Parathyroid adenoma (tissue), 2 donors: ENCODE measurements at regions not wholly inside any gene's neighbourhood (a gene's known extent, or its start where the extent isn't known, plus 50 kb on each side); places are given as distances from the start of the nearest gene placed in this dataset.

ENCODE experiments used
- H2AFZ ChIP-seq: fragments of 300-600 bp; sonication (generic); one replicate; pipeline ENCODE4 v1.7.0; 2017; ENCODE audit warnings: antibody characterized with exemption, mild to moderate bottlenecking
- H3K27ac ChIP-seq: fragments of 300-600 bp; sonication (generic); one replicate; pipeline ENCODE4 v1.7.0; 2017
- H3K27me3 ChIP-seq: fragments of 300-600 bp; sonication (generic); one replicate; pipeline ENCODE4 v1.7.0; 2017; ENCODE audit warnings: low read length; ENCODE audit not compliant: control insufficient read depth, insufficient read depth
- H3K36me3 ChIP-seq: fragments of 300-600 bp; sonication (generic); one replicate; pipeline ENCODE4 v1.7.0; 2017; ENCODE audit warnings: low read length; ENCODE audit not compliant: control insufficient read depth, insufficient read depth
- H3K4me1 ChIP-seq: fragments of 300-600 bp; sonication (generic); one replicate; pipeline ENCODE4 v1.7.0; 2017; ENCODE audit warnings: control low read depth
- H3K4me2 ChIP-seq: fragments of 300-600 bp; sonication (generic); one replicate; pipeline ENCODE4 v1.7.0; 2017; ENCODE audit warnings: low read length
- H3K4me3 ChIP-seq: fragments of 300-600 bp; sonication (generic); one replicate; pipeline ENCODE4 v1.7.0; 2017; ENCODE audit warnings: low read depth, low read length
- H3K79me2 ChIP-seq: fragments of 300-600 bp; sonication (generic); one replicate; pipeline ENCODE4 v1.7.0; 2017; ENCODE audit warnings: control low read depth
- H3K9ac ChIP-seq: fragments of 300-600 bp; sonication (generic); one replicate; pipeline ENCODE4 v1.7.0; 2017; ENCODE audit warnings: mild to moderate bottlenecking
- H3K9me3 ChIP-seq: fragments of 300-600 bp; sonication (generic); one replicate; pipeline ENCODE4 v1.7.0; 2017; ENCODE audit warnings: low read length; ENCODE audit not compliant: control insufficient read depth
- TF ChIP-seq, protein P1 (sequence below): fragments of 300-600 bp; sonication (generic); IDR thresholded peaks from one replicate; pipeline ENCODE4 v1.7.0; 2017; ENCODE audit warnings: antibody characterized with exemption, mild to moderate bottlenecking
- donor health status: primary hyperparathyroidism.

DNA sequence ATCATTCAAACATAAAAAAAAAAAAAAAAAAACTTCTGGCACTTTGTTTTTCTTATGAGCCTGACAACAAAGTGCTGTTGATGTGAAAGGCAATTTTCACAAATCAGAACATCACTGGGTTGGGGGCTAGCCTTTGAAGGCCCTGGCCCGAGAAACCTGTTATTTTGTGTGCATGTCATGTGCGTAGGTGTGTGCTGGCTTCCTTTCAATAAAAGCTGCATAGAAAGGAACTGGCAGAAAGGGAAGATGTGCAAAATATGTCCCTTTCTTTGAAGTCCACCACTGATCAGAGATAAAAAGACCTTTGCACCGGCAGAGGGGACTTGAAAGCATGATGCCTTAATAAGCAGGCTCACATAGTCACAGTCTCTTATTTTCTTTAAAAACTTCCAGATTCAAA lies 170.8 kb upstream of the RASGEF1B start:
- no peaks in the 10 kb centered on the region for H3K27me3 ChIP-seq
- no peak overlapping the region for H3K9ac ChIP-seq
- no peaks in the 10 kb centered on the region for H3K79me2 ChIP-seq
- no peaks in the 10 kb centered on the region for H3K9me3 ChIP-seq
- no peak overlapping the region for H3K4me3 ChIP-seq
- TF ChIP-seq, protein P1, sequence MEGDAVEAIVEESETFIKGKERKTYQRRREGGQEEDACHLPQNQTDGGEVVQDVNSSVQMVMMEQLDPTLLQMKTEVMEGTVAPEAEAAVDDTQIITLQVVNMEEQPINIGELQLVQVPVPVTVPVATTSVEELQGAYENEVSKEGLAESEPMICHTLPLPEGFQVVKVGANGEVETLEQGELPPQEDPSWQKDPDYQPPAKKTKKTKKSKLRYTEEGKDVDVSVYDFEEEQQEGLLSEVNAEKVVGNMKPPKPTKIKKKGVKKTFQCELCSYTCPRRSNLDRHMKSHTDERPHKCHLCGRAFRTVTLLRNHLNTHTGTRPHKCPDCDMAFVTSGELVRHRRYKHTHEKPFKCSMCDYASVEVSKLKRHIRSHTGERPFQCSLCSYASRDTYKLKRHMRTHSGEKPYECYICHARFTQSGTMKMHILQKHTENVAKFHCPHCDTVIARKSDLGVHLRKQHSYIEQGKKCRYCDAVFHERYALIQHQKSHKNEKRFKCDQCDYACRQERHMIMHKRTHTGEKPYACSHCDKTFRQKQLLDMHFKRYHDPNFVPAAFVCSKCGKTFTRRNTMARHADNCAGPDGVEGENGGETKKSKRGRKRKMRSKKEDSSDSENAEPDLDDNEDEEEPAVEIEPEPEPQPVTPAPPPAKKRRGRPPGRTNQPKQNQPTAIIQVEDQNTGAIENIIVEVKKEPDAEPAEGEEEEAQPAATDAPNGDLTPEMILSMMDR = no peak
- H2AFZ ChIP-seq = no peak overlapping the region
- H3K27ac ChIP-seq = no peak overlapping the region
- no peaks in the 10 kb centered on the region for H3K4me1 ChIP-seq
- no peak overlapping the region for H3K4me2 ChIP-seq
- no peaks in the 10 kb centered on the region for H3K36me3 ChIP-seq

DNA sequence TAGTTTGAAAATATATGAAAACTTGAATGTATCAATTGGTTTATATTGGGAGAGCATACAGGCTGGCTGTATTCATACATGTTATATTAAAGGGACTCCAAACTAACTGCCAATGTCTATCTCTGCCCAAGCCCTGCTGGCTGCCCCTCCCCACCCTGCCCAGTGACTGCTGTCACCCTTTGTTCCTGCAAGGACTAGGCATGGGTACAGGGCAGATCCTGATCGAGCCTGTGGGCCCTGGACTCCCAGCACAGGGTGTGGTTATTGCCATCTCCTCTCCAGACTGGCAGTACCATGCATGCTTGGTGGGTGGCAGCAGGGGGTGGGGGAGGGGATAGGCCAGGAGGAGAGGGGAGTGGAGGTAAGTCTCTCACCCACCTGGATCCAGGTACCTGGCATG lies 167.5 kb upstream of the RASGEF1B start:
- no peaks in the 10 kb centered on the region for H3K79me2 ChIP-seq
- H3K36me3 ChIP-seq = no peaks in the 10 kb centered on the region
- TF ChIP-seq, protein P1 = no peak
- H2AFZ ChIP-seq = no peak overlapping the region
- H3K9me3 ChIP-seq = no peaks in the 10 kb centered on the region
- H3K27me3 ChIP-seq = no peaks in the 10 kb centered on the region
- no peak overlapping the region for H3K4me2 ChIP-seq
- no peak overlapping the region for H3K4me3 ChIP-seq
- no peak overlapping the region for H3K27ac ChIP-seq
- H3K4me1 ChIP-seq = no peaks in the 10 kb centered on the region
- no peak overlapping the region for H3K9ac ChIP-seq

DNA sequence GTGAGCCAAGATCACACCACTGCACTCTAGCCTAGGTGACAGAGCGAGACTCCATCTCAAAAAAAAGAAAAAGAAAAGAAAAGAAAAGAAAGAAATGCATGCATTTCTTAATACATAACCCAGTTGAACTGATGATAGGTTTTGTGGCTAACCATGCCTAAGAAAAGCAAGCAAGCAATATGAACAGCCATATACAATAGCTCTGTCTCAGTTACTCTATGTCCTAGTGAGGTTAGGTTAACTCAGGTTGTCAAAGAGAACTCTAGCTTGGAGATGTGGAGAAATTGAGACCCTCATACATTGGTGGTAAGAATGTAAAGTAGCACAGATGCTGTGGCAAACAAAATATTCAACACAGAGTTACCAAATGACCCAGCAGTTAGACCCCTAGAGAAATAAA lies 167.0 kb upstream of the RASGEF1B start:
- Histone ChIP-seq H3K79me2 (no peaks in the 10 kb centered on the region), H3K36me3 (no peaks in the 10 kb centered on the region), H3K27me3 (no peaks in the 10 kb centered on the region), H3K9ac (no peak overlapping the region), H3K4me1 (no peaks in the 10 kb centered on the region), H3K4me3 (no peak overlapping the region), H3K4me2 (no peak overlapping the region), H2AFZ (no peak overlapping the region), H3K9me3 (no peaks in the 10 kb centered on the region), H3K27ac (no peak overlapping the region)
- TF ChIP-seq, protein P1 = no peak

DNA sequence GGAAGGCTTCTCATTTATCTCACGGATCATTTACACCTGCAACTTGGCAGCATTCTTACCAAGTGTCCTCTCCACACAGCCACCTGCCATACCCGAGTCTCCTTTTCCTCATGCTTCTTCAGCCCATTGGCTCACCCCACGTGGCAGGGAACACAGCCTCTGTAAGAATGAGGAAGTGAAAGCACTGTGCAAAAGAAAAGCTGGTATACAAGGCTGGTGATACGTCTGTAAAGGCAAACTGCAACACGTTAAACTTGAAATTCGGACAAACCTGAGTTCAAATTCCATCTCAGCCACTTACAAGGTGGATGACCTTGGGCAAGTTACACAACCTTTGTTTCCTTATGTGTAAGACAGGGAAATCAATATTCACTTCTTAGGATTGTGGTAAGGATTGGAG lies 164.0 kb upstream of the RASGEF1B start:
- Histone ChIP-seq H3K36me3 (no peaks in the 10 kb centered on the region), H3K4me3 (no peak overlapping the region), H3K79me2 (no peaks in the 10 kb centered on the region), H2AFZ (peak overlapping the region; percentile 28), H3K9ac (no peak overlapping the region), H3K9me3 (no peaks in the 10 kb centered on the region), H3K4me2 (peak overlapping the region; percentile 20), H3K27ac (no peak overlapping the region), H3K4me1 (no peaks in the 10 kb centered on the region), H3K27me3 (no peaks in the 10 kb centered on the region)
- TF ChIP-seq, protein P1 = no peak

DNA sequence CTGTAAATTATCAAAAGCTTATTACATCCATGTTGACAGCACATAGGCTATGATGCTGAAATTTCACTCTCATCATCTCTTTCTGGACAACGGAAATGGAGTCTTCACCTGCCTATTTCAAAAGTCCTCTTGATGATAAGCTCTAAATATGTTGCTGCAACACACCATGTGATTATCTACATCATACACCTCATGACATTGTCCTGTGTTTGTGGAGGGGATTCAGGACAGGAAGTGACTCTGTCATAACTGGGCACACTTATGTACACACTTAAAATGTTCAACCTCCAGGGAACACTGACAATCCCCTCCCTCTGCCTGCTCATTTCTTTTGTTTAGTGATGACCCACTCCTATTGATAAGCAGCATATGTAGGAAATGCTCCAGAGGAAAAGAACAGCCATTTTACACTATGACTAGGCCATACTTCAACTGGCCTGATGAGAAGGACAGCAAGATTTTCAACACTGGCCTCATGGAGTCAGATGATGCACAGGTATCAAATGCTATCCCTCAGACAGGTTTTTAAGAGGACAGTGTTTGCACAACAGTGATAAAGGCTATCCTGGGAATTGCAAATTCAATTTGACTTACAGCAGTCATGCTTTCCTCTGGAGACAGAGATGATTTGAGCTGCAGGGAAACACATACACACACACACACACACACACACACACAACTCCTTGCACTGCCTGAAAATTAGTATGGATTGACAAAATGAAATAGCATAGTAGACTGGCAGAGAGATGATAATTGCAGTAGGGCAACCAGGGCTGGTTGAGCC lies 163.3 kb upstream of the RASGEF1B start:
- no peak overlapping the region for H3K9ac ChIP-seq
- H3K4me3 ChIP-seq = no peak overlapping the region
- no peaks in the 10 kb centered on the region for H3K4me1 ChIP-seq
- H3K9me3 ChIP-seq = no peaks in the 10 kb centered on the region
- H3K27ac ChIP-seq = no peak overlapping the region
- H3K79me2 ChIP-seq = no peaks in the 10 kb centered on the region
- no peak overlapping the region for H3K4me2 ChIP-seq
- H3K27me3 ChIP-seq = no peaks in the 10 kb centered on the region
- no peaks in the 10 kb centered on the region for H3K36me3 ChIP-seq
- TF ChIP-seq, protein P1 = no peak
- no peak overlapping the region for H2AFZ ChIP-seq
